H9 (cell line): ENCODE measurements at regions not wholly inside any gene's neighbourhood (a gene's known extent, or its start where the extent isn't known, plus 50 kb on each side); places are given as distances from the start of the nearest gene placed in this dataset.

Experiments used
- DNase-seq: peaks from one replicate; pipeline ENCODE4 v3.0.0-alpha.2; 2017
- H2AFZ ChIP-seq: one replicate; pipeline ENCODE4 v1.6.1; 2013; ENCODE audit warnings: mild to moderate bottlenecking, low read length, control low read depth, moderate library complexity
- H2AK5ac ChIP-seq: 2 replicates; pipeline ENCODE4 v1.6.1; 2013; ENCODE audit warnings: low read length, control low read depth, mixed read lengths; ENCODE audit not compliant: insufficient read length
- H2BK120ac ChIP-seq: one replicate; pipeline ENCODE4 v1.6.1; 2013; ENCODE audit warnings: low read depth, mild to moderate bottlenecking, low read length, control low read depth, inconsistent platforms; ENCODE audit not compliant: poor library complexity, severe bottlenecking
- H2BK12ac ChIP-seq: 2 replicates; pipeline ENCODE4 v1.6.1; 2013; ENCODE audit warnings: low read length, control low read depth, mixed read lengths, low read depth; ENCODE audit not compliant: insufficient read length
- H2BK15ac ChIP-seq: 2 replicates; pipeline ENCODE4 v1.6.1; 2013; ENCODE audit warnings: low read depth, low read length, control low read depth
- H2BK20ac ChIP-seq: one replicate; pipeline ENCODE4 v1.6.1; 2013; ENCODE audit warnings: low read depth, mild to moderate bottlenecking, low read length, control low read depth, inconsistent platforms; ENCODE audit not compliant: poor library complexity, severe bottlenecking
- H2BK5ac ChIP-seq: 2 replicates; pipeline ENCODE4 v1.6.1; 2013; ENCODE audit warnings: low read length, control low read depth, mixed read lengths; ENCODE audit not compliant: insufficient read length
- H3K14ac ChIP-seq: 2 replicates; pipeline ENCODE4 v1.6.1; 2013; ENCODE audit warnings: low read length, control low read depth; ENCODE audit not compliant: insufficient read depth
- H3K18ac ChIP-seq: 2 replicates; pipeline ENCODE4 v1.6.1; 2013; ENCODE audit warnings: low read depth, mild to moderate bottlenecking, mixed read lengths, low read length, control low read depth; ENCODE audit not compliant: insufficient read length
- H3K23ac ChIP-seq: 2 replicates; pipeline ENCODE4 v1.6.1; 2013; ENCODE audit warnings: low read length, control low read depth, mixed read lengths, low read depth; ENCODE audit not compliant: insufficient read length
- H3K23me2 ChIP-seq: 2 replicates; pipeline ENCODE4 v1.6.1; 2013; ENCODE audit warnings: low read depth, mild to moderate bottlenecking, mixed read lengths, low read length, control low read depth; ENCODE audit not compliant: insufficient read length, poor library complexity, severe bottlenecking
- H3K27ac ChIP-seq: 2 replicates; pipeline ENCODE4 v1.5.1; 2013; ENCODE audit warnings: low read length, control low read depth, mixed read lengths, low read depth; ENCODE audit not compliant: insufficient read length
- H3K27me3 ChIP-seq: 2 replicates; pipeline ENCODE4 v1.6.1; 2013; ENCODE audit warnings: low read length, control low read depth, inconsistent platforms; ENCODE audit not compliant: insufficient read depth
- H3K4ac ChIP-seq: 2 replicates; pipeline ENCODE4 v1.6.1; 2013; ENCODE audit warnings: low read depth, mild to moderate bottlenecking, control low read depth, inconsistent platforms, low read length, moderate library complexity
- H3K4me1 ChIP-seq: 2 replicates; pipeline ENCODE4 v1.6.1; 2013; ENCODE audit warnings: low read length, control low read depth, inconsistent platforms; ENCODE audit not compliant: insufficient read depth
- H3K4me2 ChIP-seq: 2 replicates; pipeline ENCODE4 v1.6.1; 2013; ENCODE audit warnings: low read length, control low read depth, mixed read lengths; ENCODE audit not compliant: insufficient read length, insufficient read depth
- H3K56ac ChIP-seq: 2 replicates; pipeline ENCODE4 v1.6.1; 2013; ENCODE audit warnings: low read depth, mild to moderate bottlenecking, mixed read lengths, low read length, control low read depth; ENCODE audit not compliant: insufficient read length
- H3K79me1 ChIP-seq: 2 replicates; pipeline ENCODE4 v1.6.1; 2013; ENCODE audit warnings: low read depth, mild to moderate bottlenecking, moderate library complexity, low read length, control low read depth, inconsistent platforms; ENCODE audit not compliant: insufficient read depth, poor library complexity, severe bottlenecking
- H3K79me2 ChIP-seq: 2 replicates; pipeline ENCODE4 v1.6.1; 2013; ENCODE audit warnings: low read length, control low read depth, inconsistent platforms; ENCODE audit not compliant: insufficient read depth
- H3K9ac ChIP-seq: 2 replicates; pipeline ENCODE4 v1.6.1; 2013; ENCODE audit warnings: low read length, control low read depth, mixed read lengths; ENCODE audit not compliant: insufficient read length; ENCODE audit errors: extremely low read depth
- H3K9me3 ChIP-seq: one replicate; pipeline ENCODE4 v1.6.1; 2013; ENCODE audit warnings: low read depth, low read length, inconsistent platforms; ENCODE audit not compliant: control insufficient read depth
- H3T11ph ChIP-seq: one replicate; pipeline ENCODE4 v1.6.1; 2013; ENCODE audit warnings: mild to moderate bottlenecking, low read length, control low read depth, inconsistent platforms
- H4K20me1 ChIP-seq: one replicate; pipeline ENCODE4 v1.6.1; 2013; ENCODE audit not compliant: control insufficient read depth, insufficient read length, insufficient read depth
- H4K5ac ChIP-seq: 2 replicates; pipeline ENCODE4 v1.6.1; 2013; ENCODE audit warnings: low read depth, mild to moderate bottlenecking, mixed read lengths, low read length, control low read depth; ENCODE audit not compliant: insufficient read length
- H4K8ac ChIP-seq: replicated peaks from 2 replicates; pipeline ENCODE4 v1.6.1; 2013; ENCODE audit warnings: low read length, control low read depth, mixed read lengths, low read depth; ENCODE audit not compliant: insufficient read length
- H4K91ac ChIP-seq: 2 replicates; pipeline ENCODE4 v1.6.1; 2013; ENCODE audit warnings: low read depth, mild to moderate bottlenecking, moderate library complexity, mixed read lengths, low read length, control low read depth; ENCODE audit not compliant: insufficient read length
- H3K27ac Mint-ChIP-seq, 3 experiments: 2 replicates in 2 of 3; 3 replicates in 1 of 3; pipeline ENCODE4 v1.8.0; 2020 to 2021; ENCODE audit warnings: mixed read lengths in 3 of 3, mild to moderate bottlenecking in 1 of 3, moderate library complexity in 1 of 3
- H3K27me3 Mint-ChIP-seq: 2 replicates; pipeline ENCODE4 v1.8.0; 2021; ENCODE audit warnings: low read depth, mild to moderate bottlenecking, moderate library complexity, mixed read lengths
- H3K36me3 Mint-ChIP-seq, 3 experiments: 2 replicates in 2 of 3; 3 replicates in 1 of 3; pipeline ENCODE4 v1.8.0; 2020 to 2021; ENCODE audit warnings: low read depth in 3 of 3, mixed read lengths in 3 of 3; ENCODE audit not compliant: insufficient read depth in 1 of 3
- H3K4me1 Mint-ChIP-seq, 2 experiments: 2 replicates each; pipeline ENCODE4 v1.8.0; 2020; ENCODE audit warnings: mixed read lengths in 2 of 2
- H3K4me3 Mint-ChIP-seq, 2 experiments: 2 replicates in 1 of 2; 3 replicates in 1 of 2; pipeline ENCODE4 v1.8.0; 2020 to 2021; ENCODE audit warnings: mild to moderate bottlenecking in 2 of 2, mixed read lengths in 2 of 2, moderate library complexity in 1 of 2
- H3K9me3 Mint-ChIP-seq, 2 experiments: 2 replicates in 1 of 2; 3 replicates in 1 of 2; pipeline ENCODE4 v1.8.0; 2020; ENCODE audit warnings: mild to moderate bottlenecking in 2 of 2, mixed read lengths in 2 of 2, moderate library complexity in 1 of 2
- CTCF ChIP-seq: fragments of 200-600 bp; sonication (generic); conservative IDR thresholded peaks from 3 replicates; pipeline ENCODE4 v1.8.0; 2021; ENCODE audit warnings: antibody characterized with exemption, mild to moderate bottlenecking
- WGBS: extraction: QIAGEN DNeasy Blood & Tissue Kit; methylation state at CpG from one replicate; pipeline ENCODE4 v1.1.7; 2013; ENCODE audit warnings: missing lambda C conversion rate, low lambda C conversion rate, mixed read lengths; ENCODE audit not compliant: insufficient read length; ENCODE audit errors: extremely low coverage; 5-methylcytosine and 5-hydroxymethylcytosine counted together

GRCh38 chr13:80528733-80529132 lies 187.8 kb upstream of the SPRY2 start:
- no peak overlapping the region for H3K14ac ChIP-seq
- H3K4me1 Mint-ChIP-seq: no peaks in the 10 kb centered on the region
- no peak overlapping the region for H2BK15ac ChIP-seq
- no peak overlapping the region for H3K18ac ChIP-seq
- H3T11ph ChIP-seq: no peak overlapping the region
- H3K4me3 Mint-ChIP-seq: no peak overlapping the region
- WGBS: no CpG with 5 or more reads among the region's 3 CpGs
- H3K9me3 ChIP-seq: no peaks in the 10 kb centered on the region
- no peaks in the 10 kb centered on the region for H3K79me2 ChIP-seq
- H3K27me3 ChIP-seq: no peaks in the 10 kb centered on the region
- H3K4me2 ChIP-seq: no peak overlapping the region
- no peak overlapping the region for H2AK5ac ChIP-seq
- no peak overlapping the region for H4K5ac ChIP-seq
- no peaks in the 10 kb centered on the region for H4K20me1 ChIP-seq
- no peaks in the 10 kb centered on the region for H3K27me3 Mint-ChIP-seq
- no peak overlapping the region for H3K56ac ChIP-seq
- no peak overlapping the region for H3K23ac ChIP-seq
- no peaks in the 10 kb centered on the region for H3K79me1 ChIP-seq
- peaks cover 0 to 7% (median 1%) of the 10 kb centered on the region in 3 experiments; a peak in 2 of 7 replicates for H3K36me3 Mint-ChIP-seq
- no peak overlapping the region for H3K4ac ChIP-seq
- no peak overlapping the region for H3K9ac ChIP-seq
- H2BK12ac ChIP-seq: no peak overlapping the region
- H3K27ac Mint-ChIP-seq: no peak overlapping the region; a peak in 1 of 7 replicates
- peaks cover 0 to 7% of the 10 kb centered on the region in 2 experiments; a peak in 1 of 5 replicates for H3K9me3 Mint-ChIP-seq
- H2AFZ ChIP-seq: no peak overlapping the region
- no peak overlapping the region for H4K8ac ChIP-seq
- no peak overlapping the region for H4K91ac ChIP-seq
- H2BK5ac ChIP-seq: no peak overlapping the region
- H3K27ac ChIP-seq: no peak overlapping the region
- H2BK120ac ChIP-seq: no peak overlapping the region
- no peak for TF ChIP-seq CTCF
- H2BK20ac ChIP-seq: no peak overlapping the region
- no peaks in the 10 kb centered on the region for H3K4me1 ChIP-seq
- DNase-seq: no peak
- H3K23me2 ChIP-seq: no peaks in the 10 kb centered on the region
